Fibroblast of lung (primary cell): ENCODE measurements at regions not wholly inside any gene's neighbourhood (a gene's known extent, or its start where the extent isn't known, plus 50 kb on each side); places are given as distances from the start of the nearest gene placed in this dataset.

Experiments used
- DNase-seq, 2 donors: peaks; one replicate each; pipeline versions ENCODE4 v3.0.0 to v3.0.0-alpha.2; 2010; ENCODE audit warnings: low read depth in 2 of 2
- H2AFZ ChIP-seq: 2 replicates; pipeline ENCODE4 v1.5.1; 2012; ENCODE audit warnings: low read length, control low read depth, inconsistent platforms
- H3K27ac ChIP-seq: 2 replicates; pipeline ENCODE4 v1.5.1; 2011; ENCODE audit warnings: low read length, control low read depth; ENCODE audit not compliant: insufficient read depth
- H3K27me3 ChIP-seq: 2 replicates; pipeline ENCODE4 v1.5.1; 2011; ENCODE audit warnings: mild to moderate bottlenecking, low read length; ENCODE audit not compliant: control insufficient read depth, insufficient read depth
- H3K36me3 ChIP-seq: 2 replicates; pipeline ENCODE4 v1.5.1; 2011; ENCODE audit warnings: low read length; ENCODE audit not compliant: control insufficient read depth, insufficient read depth
- H3K4me1 ChIP-seq: 2 replicates; pipeline ENCODE4 v1.5.1; 2011; ENCODE audit warnings: low read length; ENCODE audit not compliant: control insufficient read depth, insufficient read depth; ENCODE audit errors: extremely low read depth
- H3K4me2 ChIP-seq: 2 replicates; pipeline ENCODE4 v1.5.1; 2011; ENCODE audit warnings: low read length, control low read depth; ENCODE audit not compliant: insufficient read depth; ENCODE audit errors: extremely low read depth
- H3K4me3 ChIP-seq, 4 experiments: fragments of 200-600 bp in 1 of 4; sonication (generic) in 1 of 4; replicated peaks in 1 of 4; 2 replicates each; pipeline ENCODE4 v1.5.1; 2011 to 2016; ENCODE audit warnings: low read length in 4 of 4, low read depth in 3 of 4, mild to moderate bottlenecking in 3 of 4, control low read depth in 2 of 4, inconsistent platforms in 1 of 4, mixed read lengths in 1 of 4; ENCODE audit not compliant: insufficient read depth in 1 of 4; ENCODE audit errors: control extremely low read depth in 1 of 4
- H3K79me2 ChIP-seq: 2 replicates; pipeline ENCODE4 v1.5.1; 2012; ENCODE audit warnings: mild to moderate bottlenecking, low read length, inconsistent platforms; ENCODE audit not compliant: control insufficient read depth, insufficient read depth
- H3K9ac ChIP-seq: 2 replicates; pipeline ENCODE4 v1.5.1; 2011; ENCODE audit warnings: mild to moderate bottlenecking, low read length, control low read depth; ENCODE audit not compliant: insufficient read depth
- H3K9me3 ChIP-seq: 2 replicates; pipeline ENCODE4 v1.5.1; 2012; ENCODE audit warnings: low read depth, low read length; ENCODE audit not compliant: control insufficient read depth, insufficient read depth
- H4K20me1 ChIP-seq: 2 replicates; pipeline ENCODE4 v1.5.1; 2011; ENCODE audit warnings: low read length; ENCODE audit not compliant: control insufficient read depth, insufficient read depth; ENCODE audit errors: extremely low read depth
- CTCF ChIP-seq, 2 donors: IDR thresholded peaks in 1 of 2; conservative IDR thresholded peaks in 1 of 2; 1 replicate in 1 of 2; 2 replicates in 1 of 2; pipeline ENCODE4 v1.5.1; 2011 to 2012; ENCODE audit warnings: low read length in 2 of 2, control low read depth in 1 of 2, inconsistent platforms in 1 of 2, low read depth in 1 of 2, mild to moderate bottlenecking in 1 of 2
- EZH2 ChIP-seq: IDR thresholded peaks from 2 replicates; pipeline ENCODE4 v1.5.1; 2012; ENCODE audit warnings: low read length, control low read depth, mild to moderate bottlenecking; ENCODE audit errors: missing control alignments

- Histone ChIP-seq H3K79me2 (no peaks in the 10 kb centered on the region), H3K36me3 (no peaks in the 10 kb centered on the region), H3K4me2 (no peak overlapping the region), H3K4me3 (no peak overlapping the region), H3K9me3 (no peaks in the 10 kb centered on the region), H3K4me1 (no peaks in the 10 kb centered on the region), H4K20me1 (no peaks in the 10 kb centered on the region), H3K9ac (no peak overlapping the region), H3K27ac (no peak overlapping the region), H2AFZ (no peak overlapping the region), H3K27me3 (no peaks in the 10 kb centered on the region)
- DNase-seq = peak in 1 of 2 donors; percentile 5
- TF ChIP-seq CTCF (conservative IDR thresholded peaks at IDR 0.05 in 1 of 2, IDR thresholded peaks at IDR 0.05 in 1 of 2; ENCODE audit: low read depth in 1 of 2, low read length in 2 of 2) (no peak), EZH2 (no peak)
Measured at GRCh38 chrX:113726898-113727297, 857.0 kb upstream of the HTR2C start.

GRCh38 chrX:113726466-113726865 lies 857.4 kb upstream of the HTR2C start:
- H3K27me3 ChIP-seq = no peaks in the 10 kb centered on the region
- no peaks in the 10 kb centered on the region for H3K4me1 ChIP-seq
- no peaks in the 10 kb centered on the region for H4K20me1 ChIP-seq
- no peak overlapping the region for H3K4me3 ChIP-seq
- no peaks in the 10 kb centered on the region for H3K79me2 ChIP-seq
- no peaks in the 10 kb centered on the region for H3K36me3 ChIP-seq
- DNase-seq = no peak
- H3K4me2 ChIP-seq = no peak overlapping the region
- H3K9me3 ChIP-seq = no peaks in the 10 kb centered on the region
- no peak overlapping the region for H2AFZ ChIP-seq
- H3K27ac ChIP-seq = no peak overlapping the region
- no peak overlapping the region for H3K9ac ChIP-seq
- no peak for TF ChIP-seq CTCF (conservative IDR thresholded peaks at IDR 0.05 in 1 of 2, IDR thresholded peaks at IDR 0.05 in 1 of 2; ENCODE audit: low read depth in 1 of 2, low read length in 2 of 2)
- no peak for TF ChIP-seq EZH2

DNA sequence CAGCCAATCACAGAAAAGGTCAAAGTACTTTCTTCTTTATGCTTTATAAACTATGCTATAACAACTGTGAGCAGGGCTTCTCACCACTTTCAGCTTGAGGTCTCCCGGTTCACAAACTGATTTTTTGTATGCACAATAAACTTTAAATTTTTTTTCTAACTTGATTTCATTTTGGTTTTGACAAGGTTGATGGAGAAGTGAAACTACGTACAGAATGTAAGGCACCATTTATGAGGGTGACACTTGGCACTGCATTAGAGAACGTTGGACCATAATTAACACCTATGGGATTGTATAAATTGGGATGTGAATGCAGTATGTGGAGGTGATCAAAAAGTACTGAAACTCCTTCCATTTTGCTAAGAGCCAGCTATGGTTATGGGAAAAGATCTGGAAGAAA lies 857.9 kb upstream of the HTR2C start:
- no peaks in the 10 kb centered on the region for H3K27me3 ChIP-seq
- TF ChIP-seq EZH2 (no peak), CTCF (conservative IDR thresholded peaks at IDR 0.05 in 1 of 2, IDR thresholded peaks at IDR 0.05 in 1 of 2; ENCODE audit: low read depth in 1 of 2, low read length in 2 of 2) (no peak)
- DNase-seq = no peak
- H4K20me1 ChIP-seq = no peaks in the 10 kb centered on the region
- H2AFZ ChIP-seq = no peak overlapping the region
- no peaks in the 10 kb centered on the region for H3K9me3 ChIP-seq
- no peak overlapping the region for H3K27ac ChIP-seq
- H3K9ac ChIP-seq = no peak overlapping the region
- H3K36me3 ChIP-seq = no peaks in the 10 kb centered on the region
- H3K4me2 ChIP-seq = no peak overlapping the region
- H3K79me2 ChIP-seq = no peaks in the 10 kb centered on the region
- H3K4me3 ChIP-seq = no peak overlapping the region
- no peaks in the 10 kb centered on the region for H3K4me1 ChIP-seq
